ENCODE measurements at regions not wholly inside any gene's neighbourhood (a gene's known extent, or its start where the extent isn't known, plus 50 kb on each side); places are given as distances from the start of the nearest gene placed in this dataset.
"Not testable (repeated sequence)": the region's sequence is repeated elsewhere in the genome, so short reads cannot be mapped to it uniquely, and the experiment has no call there.

DNA sequence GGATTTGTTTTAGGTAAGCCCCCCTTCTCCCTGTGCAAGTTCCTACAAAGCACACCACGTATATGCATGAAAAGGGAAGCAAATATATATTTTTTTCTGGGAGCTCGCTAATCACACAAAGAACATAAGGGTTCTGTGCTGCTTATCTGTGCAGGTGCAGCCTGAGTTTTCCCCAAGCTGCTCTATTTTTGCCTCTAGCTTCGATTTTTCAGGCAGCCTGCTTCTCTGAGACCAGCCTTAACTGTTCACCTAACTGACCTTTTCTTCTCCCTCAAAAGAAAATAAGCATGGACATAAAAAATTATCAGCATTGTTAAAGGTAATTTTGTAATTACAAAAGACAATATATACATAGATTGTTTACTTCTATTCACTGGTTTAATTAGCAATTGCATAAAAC is 552.7 kb downstream of the TGIF2LX start:
- TF ChIP-seq, protein P1, sequence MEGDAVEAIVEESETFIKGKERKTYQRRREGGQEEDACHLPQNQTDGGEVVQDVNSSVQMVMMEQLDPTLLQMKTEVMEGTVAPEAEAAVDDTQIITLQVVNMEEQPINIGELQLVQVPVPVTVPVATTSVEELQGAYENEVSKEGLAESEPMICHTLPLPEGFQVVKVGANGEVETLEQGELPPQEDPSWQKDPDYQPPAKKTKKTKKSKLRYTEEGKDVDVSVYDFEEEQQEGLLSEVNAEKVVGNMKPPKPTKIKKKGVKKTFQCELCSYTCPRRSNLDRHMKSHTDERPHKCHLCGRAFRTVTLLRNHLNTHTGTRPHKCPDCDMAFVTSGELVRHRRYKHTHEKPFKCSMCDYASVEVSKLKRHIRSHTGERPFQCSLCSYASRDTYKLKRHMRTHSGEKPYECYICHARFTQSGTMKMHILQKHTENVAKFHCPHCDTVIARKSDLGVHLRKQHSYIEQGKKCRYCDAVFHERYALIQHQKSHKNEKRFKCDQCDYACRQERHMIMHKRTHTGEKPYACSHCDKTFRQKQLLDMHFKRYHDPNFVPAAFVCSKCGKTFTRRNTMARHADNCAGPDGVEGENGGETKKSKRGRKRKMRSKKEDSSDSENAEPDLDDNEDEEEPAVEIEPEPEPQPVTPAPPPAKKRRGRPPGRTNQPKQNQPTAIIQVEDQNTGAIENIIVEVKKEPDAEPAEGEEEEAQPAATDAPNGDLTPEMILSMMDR (conservative IDR thresholded peaks at IDR 0.05), result not testable (repeated sequence)
- TF ChIP-seq ZFX (IDR thresholded peaks at IDR 0.05), result not testable (repeated sequence)
